ENCODE measurements at regions not wholly inside any gene's neighbourhood (a gene's known extent, or its start where the extent isn't known, plus 50 kb on each side); places are given as distances from the start of the nearest gene placed in this dataset.

GRCh38 chr18:49694402-49694801 lies 118.9 kb downstream of the ACAA2 start:
- Mint-ChIP-seq H3K27ac (ENCODE audit: unreplicated experiment) (no peak overlapping the region), H3K36me3 (ENCODE audit: low read depth) (no peaks in the 10 kb centered on the region), H3K4me3 (no peak overlapping the region), H3K4me1 (peaks cover 14% of the 10 kb centered on the region), H3K9me3 (no peaks in the 10 kb centered on the region), H3K27me3 (ENCODE audit: low read depth) (no peaks in the 10 kb centered on the region)
- TF ChIP-seq CTCF (conservative IDR thresholded peaks at IDR 0.05): no peak
- DNase-seq (ENCODE audit: low read depth, low spot score): no peak

GRCh38 chr18:49693717-49694005 lies 119.7 kb downstream of the ACAA2 start:
- Mint-ChIP-seq H3K9me3 (no peaks in the 10 kb centered on the region), H3K4me3 (no peak overlapping the region), H3K27me3 (ENCODE audit: low read depth) (no peaks in the 10 kb centered on the region), H3K36me3 (ENCODE audit: low read depth) (no peaks in the 10 kb centered on the region), H3K4me1 (peaks cover 12% of the 10 kb centered on the region), H3K27ac (ENCODE audit: unreplicated experiment) (no peak overlapping the region)
- no peak for DNase-seq (ENCODE audit: low read depth, low spot score)
- no peak for TF ChIP-seq CTCF (conservative IDR thresholded peaks at IDR 0.05)

- TF ChIP-seq CTCF (conservative IDR thresholded peaks at IDR 0.05): no peak
- H3K9me3 Mint-ChIP-seq: no peaks in the 10 kb centered on the region
- H3K4me1 Mint-ChIP-seq: peaks cover 6% of the 10 kb centered on the region
- no peaks in the 10 kb centered on the region for H3K36me3 Mint-ChIP-seq (ENCODE audit: low read depth)
- H3K27ac Mint-ChIP-seq (ENCODE audit: unreplicated experiment): no peak overlapping the region
- DNase-seq (ENCODE audit: low read depth, low spot score): no peak
- H3K27me3 Mint-ChIP-seq (ENCODE audit: low read depth): no peaks in the 10 kb centered on the region
- H3K4me3 Mint-ChIP-seq: no peak overlapping the region
Observed at GRCh38 chr18:49692906-49693716, 120.2 kb downstream of the ACAA2 start.

DNA sequence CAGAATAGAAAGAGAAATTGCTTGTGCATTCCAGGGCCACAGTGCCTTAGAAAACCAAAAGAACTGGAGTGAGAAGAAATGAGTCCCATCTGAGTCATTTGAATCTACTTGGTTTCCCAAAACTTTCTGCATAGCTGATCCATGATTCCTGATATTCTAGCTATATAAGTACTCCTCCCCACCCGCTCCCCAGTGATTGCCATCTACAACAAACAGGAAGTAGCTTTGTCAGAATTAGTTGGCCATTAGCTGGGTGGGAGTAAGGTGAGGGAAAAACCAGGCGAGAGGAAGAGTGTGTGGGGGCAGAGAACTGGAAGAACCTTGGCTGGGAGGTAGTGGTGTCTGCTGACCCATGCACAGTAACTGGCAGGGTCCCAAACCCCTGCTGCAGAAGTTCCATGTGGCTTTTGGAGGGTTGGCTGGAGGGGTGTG lies 122.1 kb downstream of the ACAA2 start:
- no peaks in the 10 kb centered on the region for H3K9me3 Mint-ChIP-seq
- DNase-seq (ENCODE audit: low read depth, low spot score): no peak
- H3K36me3 Mint-ChIP-seq (ENCODE audit: low read depth): no peaks in the 10 kb centered on the region
- H3K4me1 Mint-ChIP-seq: no peaks in the 10 kb centered on the region
- H3K27ac Mint-ChIP-seq (ENCODE audit: unreplicated experiment): no peak overlapping the region
- no peak overlapping the region for H3K4me3 Mint-ChIP-seq
- no peak for TF ChIP-seq CTCF (conservative IDR thresholded peaks at IDR 0.05)
- H3K27me3 Mint-ChIP-seq (ENCODE audit: low read depth): no peaks in the 10 kb centered on the region

- Mint-ChIP-seq H3K9me3 (no peaks in the 10 kb centered on the region), H3K4me1 (no peaks in the 10 kb centered on the region), H3K4me3 (no peak overlapping the region), H3K27me3 (ENCODE audit: low read depth) (no peaks in the 10 kb centered on the region), H3K27ac (ENCODE audit: unreplicated experiment) (no peak overlapping the region), H3K36me3 (ENCODE audit: low read depth) (no peaks in the 10 kb centered on the region)
- no peak for TF ChIP-seq CTCF (conservative IDR thresholded peaks at IDR 0.05)
- no peak for DNase-seq (ENCODE audit: low read depth, low spot score)
Observed at GRCh38 chr18:49690312-49690711, 123.0 kb downstream of the ACAA2 start.

All from neural crest cell (in vitro differentiated cells).